ENCODE measurements at regions not wholly inside any gene's neighbourhood (a gene's known extent, or its start where the extent isn't known, plus 50 kb on each side); places are given as distances from the start of the nearest gene placed in this dataset.

GRCh38 chr18:65352186-65352585, 398.6 kb upstream of the CDH7 start:
- TF ChIP-seq CTCF (IDR thresholded peaks at IDR 0.05; ENCODE audit: insufficient read depth, low read length) (no peak), POLR2AphosphoS5 (IDR thresholded peaks at IDR 0.05; ENCODE audit: low read depth) (no peak), REST (IDR thresholded peaks at IDR 0.05; ENCODE audit: insufficient replicate concordance, low read depth) (no peak), GABPA (IDR thresholded peaks at IDR 0.05; ENCODE audit: low read depth) (no peak)
